GM12891 (cell line): ENCODE measurements at regions not wholly inside any gene's neighbourhood (a gene's known extent, or its start where the extent isn't known, plus 50 kb on each side); places are given as distances from the start of the nearest gene placed in this dataset.

Experiments
- DNase-seq: peaks from one replicate; pipeline ENCODE4 v3.0.0; 2011; ENCODE audit warnings: low spot score; ENCODE audit not compliant: insufficient read length
- FAIRE-seq: peaks from 2 replicates; lab custom pipeline; 2011; peaks lifted over from hg19 to GRCh38; lab: Jason Lieb, UNC
- PAX5 ChIP-seq: IDR thresholded peaks from 2 replicates; pipeline ENCODE4 v1.6.1; 2011; ENCODE audit warnings: low read length, moderate library complexity, mild to moderate bottlenecking; ENCODE audit not compliant: insufficient read depth, severe bottlenecking
- POLR2A ChIP-seq: IDR thresholded peaks from 2 replicates; pipeline ENCODE4 v1.6.1; 2011; ENCODE audit warnings: low read depth, low read length, control low read depth
- POLR2AphosphoS5 ChIP-seq: IDR thresholded peaks from 2 replicates; pipeline ENCODE4 v1.6.1; 2011; ENCODE audit warnings: low read depth, low read length, control low read depth
- POU2F2 ChIP-seq: IDR thresholded peaks from 2 replicates; pipeline ENCODE4 v1.6.1; 2011; ENCODE audit warnings: low read depth, mild to moderate bottlenecking, control low read depth, low read length, moderate library complexity
- SPI1 ChIP-seq: IDR thresholded peaks from 2 replicates; pipeline ENCODE4 v1.6.1; 2011; ENCODE audit warnings: low read depth, low read length, control low read depth
- TAF1 ChIP-seq: IDR thresholded peaks from 2 replicates; pipeline ENCODE4 v1.6.1; 2011; ENCODE audit warnings: low read depth, low read length, control low read depth

DNA sequence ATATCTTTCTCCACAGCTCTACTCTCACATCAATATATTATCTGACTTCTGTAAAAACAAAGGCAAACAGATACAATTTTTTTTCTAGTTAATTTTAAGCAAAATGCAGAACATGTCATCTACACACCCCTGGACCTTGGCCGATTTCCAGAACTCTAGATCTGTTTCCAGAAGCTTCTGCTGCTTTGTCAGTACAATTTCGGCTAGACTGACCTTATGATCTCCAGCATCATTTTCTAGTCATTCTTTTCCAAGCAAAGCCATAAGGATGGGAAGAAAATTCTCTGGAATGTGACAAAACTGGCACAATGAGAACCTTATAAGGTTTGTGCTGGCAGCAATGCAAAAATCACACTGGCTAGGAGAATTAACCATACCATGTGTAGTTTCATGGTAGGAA lies 132.8 kb upstream of the MPDZ start:
- FAIRE-seq: no peak
- TF ChIP-seq PAX5 (no peak), POU2F2 (no peak), SPI1 (no peak), POLR2AphosphoS5 (no peak), POLR2A (no peak), TAF1 (no peak)

DNA sequence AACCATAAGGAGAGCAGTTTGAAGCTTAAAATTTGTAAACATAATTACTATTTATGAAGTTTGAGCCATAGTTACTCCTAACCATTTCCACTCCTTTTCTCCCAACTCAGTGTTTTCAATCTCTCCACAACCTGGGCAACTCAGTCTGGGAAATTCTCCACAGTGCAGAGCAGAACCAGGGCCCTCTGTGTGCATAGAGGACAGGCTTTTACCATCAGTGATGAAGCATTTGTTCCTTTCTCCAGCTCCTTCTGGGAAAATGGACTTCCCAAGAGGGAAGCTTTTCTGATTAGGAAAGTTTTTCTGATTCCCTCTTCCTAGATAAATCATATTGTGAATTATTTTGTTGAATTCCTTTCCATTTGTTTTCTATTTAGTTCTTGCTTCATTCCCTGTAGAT lies 132.3 kb upstream of the MPDZ start:
- FAIRE-seq (no peak), DNase-seq (no peak)
- no peak for TF ChIP-seq SPI1
- TF ChIP-seq PAX5: no peak
- TF ChIP-seq POU2F2: no peak
- TF ChIP-seq POLR2A: no peak
- no peak for TF ChIP-seq TAF1
- no peak for TF ChIP-seq POLR2AphosphoS5

More for the DNA sequence above, 132.8 kb upstream of the MPDZ start:
- DNase-seq: no peak

DNA sequence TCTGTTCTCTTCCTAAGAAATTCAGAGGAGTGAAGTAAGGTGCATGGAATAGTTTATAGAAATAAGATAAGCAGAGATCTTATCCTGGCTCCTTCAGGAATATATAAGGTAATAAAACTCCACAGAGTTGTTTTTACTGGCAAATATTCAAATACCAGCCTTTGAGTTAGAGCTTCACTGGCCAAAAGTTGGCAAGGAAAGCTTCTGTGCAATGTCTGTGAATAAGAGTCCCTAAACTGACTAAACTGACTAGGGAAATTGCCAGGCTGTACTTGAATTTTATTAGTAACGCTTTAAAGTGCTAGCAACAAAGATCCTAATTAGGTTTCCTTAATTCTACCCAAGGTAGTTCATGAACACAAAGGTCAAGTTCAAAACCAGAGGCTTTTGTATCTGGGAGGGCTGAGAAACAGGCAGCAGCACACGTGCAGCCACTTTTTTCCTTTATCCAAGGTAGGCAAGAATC lies 131.1 kb upstream of the MPDZ start:
- TF ChIP-seq POU2F2: no peak
- TF ChIP-seq PAX5: no peak
- FAIRE-seq: no peak
- no peak for DNase-seq

DNA sequence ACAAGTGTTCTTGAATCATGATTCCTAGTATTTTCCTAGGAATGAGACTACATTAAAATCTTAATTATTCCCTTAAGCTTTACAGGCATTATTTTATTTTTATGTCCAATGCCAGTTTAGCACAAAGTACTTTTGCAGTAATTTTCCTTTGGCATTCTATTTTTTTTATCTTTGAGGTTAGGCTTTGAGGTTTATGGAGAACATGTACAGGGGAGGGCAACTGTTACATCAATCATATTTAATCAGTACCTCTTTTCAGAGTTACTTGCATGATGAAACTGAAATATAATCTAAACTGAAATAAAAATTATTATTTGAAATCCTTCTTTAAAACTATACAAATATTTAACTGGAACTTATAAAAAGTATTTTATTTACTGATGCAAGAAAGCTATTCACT lies 118.2 kb upstream of the MPDZ start:
- DNase-seq (no peak), FAIRE-seq (no peak)
- TF ChIP-seq SPI1 (no peak), POLR2AphosphoS5 (no peak), POLR2A (no peak), PAX5 (no peak), TAF1 (no peak), POU2F2 (no peak)

DNA sequence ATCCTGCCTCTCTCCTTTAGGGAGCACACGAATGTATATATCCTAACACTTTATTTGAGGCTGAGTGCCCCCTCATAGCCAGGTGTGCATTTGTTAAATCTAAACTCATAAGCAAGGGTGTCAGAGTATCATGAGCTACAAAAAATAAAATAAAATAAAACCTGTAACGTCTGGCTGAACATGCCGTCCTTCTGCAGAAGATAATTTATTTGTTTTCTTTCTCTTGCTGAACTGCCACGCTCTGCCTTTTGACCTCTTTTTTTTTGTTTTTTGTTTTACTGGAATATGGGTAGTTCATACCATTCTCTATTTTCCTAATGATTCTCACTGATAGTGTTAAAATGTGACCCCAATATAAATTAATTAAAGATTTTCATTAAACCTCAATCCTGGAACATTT lies 117.7 kb upstream of the MPDZ start:
- TF ChIP-seq PAX5 (no peak), POLR2A (no peak), SPI1 (no peak), TAF1 (no peak), POLR2AphosphoS5 (no peak), POU2F2 (no peak)
- DNase-seq: no peak
- no peak for FAIRE-seq

DNA sequence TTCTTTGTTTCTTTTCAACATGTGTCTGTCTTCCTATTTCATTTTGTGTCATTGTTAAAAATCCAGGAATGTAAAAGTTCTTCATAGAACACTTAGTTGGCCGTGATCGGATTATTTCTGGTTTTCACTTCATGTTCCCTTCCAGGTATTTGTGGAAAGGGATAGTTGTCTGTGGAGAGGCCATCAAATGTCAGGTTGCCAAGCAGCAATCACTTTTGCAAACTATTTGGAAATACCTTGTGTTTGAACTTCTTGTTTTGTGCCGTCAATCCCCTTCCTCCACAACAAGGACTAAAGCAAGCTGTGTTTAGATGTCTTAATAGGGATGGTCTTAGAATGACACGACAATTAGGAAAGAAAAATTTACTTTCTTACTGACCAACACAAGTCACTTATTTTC lies 116.9 kb upstream of the MPDZ start:
- FAIRE-seq: no peak
- no peak for TF ChIP-seq SPI1
- no peak for TF ChIP-seq POLR2AphosphoS5
- no peak for DNase-seq

DNA sequence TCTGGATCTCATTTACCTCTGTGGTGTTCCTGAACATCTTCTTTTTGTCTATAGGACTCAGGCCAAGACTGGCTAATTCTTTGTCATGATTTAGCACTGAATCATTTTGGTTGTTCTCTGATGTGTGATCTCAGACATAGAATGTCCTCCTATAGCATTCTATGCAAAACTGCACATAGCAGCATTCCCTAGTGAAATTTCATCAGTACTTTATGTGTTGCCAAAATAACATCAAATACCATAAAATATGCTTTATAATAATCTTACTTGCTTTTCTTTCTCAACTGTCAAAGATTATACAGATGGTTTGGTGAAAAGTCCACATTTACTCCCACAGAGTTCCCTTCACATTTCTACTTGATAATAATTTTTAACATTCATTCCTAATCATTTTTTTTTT lies 115.7 kb upstream of the MPDZ start:
- DNase-seq (no peak), FAIRE-seq (no peak)
- TF ChIP-seq POLR2AphosphoS5 (no peak), POU2F2 (no peak), SPI1 (no peak), POLR2A (no peak), TAF1 (no peak), PAX5 (no peak)

DNA sequence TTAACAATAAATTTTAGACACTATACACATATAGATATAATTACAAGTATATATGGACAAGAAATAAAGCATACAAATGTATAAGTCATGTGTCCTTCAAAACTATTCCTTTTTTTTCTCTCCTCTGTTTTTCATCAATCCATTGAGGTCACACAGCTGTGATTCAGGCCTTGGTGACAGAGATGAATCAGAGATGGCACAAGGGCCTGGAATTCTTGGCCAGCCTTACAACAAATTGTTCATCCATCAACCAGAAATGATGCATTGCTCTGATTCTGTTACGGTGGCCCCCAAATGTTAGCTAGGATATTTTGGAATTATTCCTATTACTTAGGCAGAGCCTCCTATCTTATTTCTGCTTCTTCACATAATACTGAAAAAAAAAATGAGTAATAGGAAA lies 108.7 kb upstream of the MPDZ start:
- FAIRE-seq: no peak
- no peak for TF ChIP-seq POU2F2
- no peak for DNase-seq

DNA sequence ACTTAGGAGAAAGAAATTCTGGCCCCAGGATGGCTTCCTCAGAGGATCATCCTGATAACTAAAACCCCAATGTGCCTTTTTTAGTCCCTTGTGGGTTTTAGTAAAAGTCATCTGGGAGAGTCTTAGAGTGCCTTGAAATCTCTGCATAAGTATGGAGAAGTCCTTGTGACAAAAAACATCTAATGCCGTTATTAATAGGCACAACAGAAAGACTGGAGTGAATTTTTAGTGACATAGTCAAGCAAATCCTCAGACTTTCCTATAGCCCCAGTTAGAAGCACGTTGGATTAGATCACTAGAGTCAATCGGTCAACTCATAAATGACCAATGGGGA lies 108.2 kb upstream of the MPDZ start:
- no peak for FAIRE-seq
- TF ChIP-seq SPI1 (no peak), POU2F2 (no peak), TAF1 (no peak), PAX5 (no peak), POLR2A (no peak), POLR2AphosphoS5 (no peak)

DNA sequence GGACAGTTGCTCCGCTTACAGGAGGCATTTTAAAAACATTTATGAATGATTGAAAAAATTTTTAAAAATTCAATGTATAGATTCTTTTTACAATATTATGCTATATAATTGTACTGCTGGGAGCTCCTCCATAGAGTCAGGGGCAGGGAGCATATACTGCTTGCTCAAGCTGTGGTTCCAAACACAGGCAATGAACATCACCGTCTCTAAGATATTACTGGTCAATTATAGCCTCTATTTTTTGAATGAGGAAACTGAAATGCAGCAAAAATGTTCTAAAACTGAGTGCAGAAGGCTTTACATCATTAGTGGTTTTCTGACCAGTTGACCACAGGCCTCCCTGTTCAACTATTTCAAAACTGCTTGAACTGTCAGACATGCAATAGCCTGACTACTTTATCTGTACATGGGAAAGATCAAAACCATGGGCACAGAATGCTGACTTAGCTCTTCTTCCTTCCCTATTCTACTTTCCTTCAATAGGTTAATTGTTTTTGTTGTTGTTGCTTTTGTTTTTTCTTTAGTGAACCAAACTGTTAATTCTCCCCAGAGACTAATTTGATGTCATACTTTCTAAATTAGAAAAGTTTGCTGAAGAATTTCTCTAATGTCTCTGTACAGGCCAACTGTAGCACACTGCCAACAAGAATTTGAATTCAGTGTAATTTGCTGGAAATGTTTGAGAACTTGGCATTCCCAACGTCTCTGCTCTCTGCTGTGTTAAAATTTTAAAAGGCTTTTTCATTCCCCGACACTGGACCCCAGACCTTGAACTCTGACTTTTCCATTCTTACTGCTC lies 107.6 kb upstream of the MPDZ start:
- no peak for TF ChIP-seq POLR2A
- TF ChIP-seq TAF1: no peak
- TF ChIP-seq POLR2AphosphoS5: no peak
- TF ChIP-seq POU2F2: no peak
- TF ChIP-seq PAX5: no peak
- no peak for TF ChIP-seq SPI1
- DNase-seq (no peak), FAIRE-seq (no peak)

More for the DNA sequence above, 108.2 kb upstream of the MPDZ start:
- no peak for DNase-seq

DNA sequence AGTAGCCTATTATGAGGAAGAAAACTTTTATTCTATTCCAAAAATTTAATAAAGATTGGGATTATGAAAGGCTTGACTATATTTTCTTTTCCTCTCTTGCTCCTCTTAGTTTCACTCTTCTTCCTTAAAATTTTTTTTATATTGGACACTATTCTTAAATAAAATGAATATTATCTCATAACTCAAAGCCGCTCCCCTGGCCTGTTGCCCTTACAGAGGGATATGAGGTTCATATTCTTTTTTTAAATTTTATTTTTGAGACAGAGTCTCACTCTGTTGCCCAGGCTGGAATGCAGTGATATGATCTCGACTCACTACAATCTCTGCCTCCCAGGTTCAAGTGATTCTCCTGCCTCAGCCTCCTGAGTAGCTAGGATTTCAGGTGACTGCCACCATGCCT lies 106.8 kb upstream of the MPDZ start:
- no peak for FAIRE-seq
- DNase-seq: no peak
- TF ChIP-seq POLR2A: no peak
